Kidney capillary endothelial cell (primary cell): ENCODE measurements at regions not wholly inside any gene's neighbourhood (a gene's known extent, or its start where the extent isn't known, plus 50 kb on each side); places are given as distances from the start of the nearest gene placed in this dataset.

Source experiments
- DNase-seq: peaks from one replicate; pipeline ENCODE4 v3.0.0-alpha.2; 2018; ENCODE audit warnings: low spot score

GRCh38 chr15:69530991-69531664 is 78.5 kb downstream of the RPLP1 start:
- DNase-seq, result no peak

DNA sequence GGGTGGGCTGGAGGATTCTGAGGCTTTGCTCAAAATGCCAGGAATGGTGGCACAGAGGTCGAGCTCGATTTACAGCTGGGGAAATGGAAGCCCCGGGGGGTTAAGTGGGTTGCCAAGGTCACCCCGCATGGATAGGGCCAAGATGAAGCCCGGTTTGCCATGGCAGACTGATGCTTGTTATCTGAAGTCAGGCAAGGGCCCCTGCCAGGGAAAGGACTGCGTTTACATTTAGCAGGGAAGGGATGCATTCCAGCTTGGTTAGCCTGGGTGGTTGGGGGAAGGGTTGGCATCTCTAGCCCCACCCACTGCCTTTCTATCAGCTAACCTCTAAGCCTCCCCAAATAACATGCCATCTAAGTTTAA is 79.0 kb downstream of the RPLP1 start:
- DNase-seq, result no peak

GRCh38 chr15:69532066-69532465 is 79.4 kb downstream of the RPLP1 start:
- no peak for DNase-seq

DNA sequence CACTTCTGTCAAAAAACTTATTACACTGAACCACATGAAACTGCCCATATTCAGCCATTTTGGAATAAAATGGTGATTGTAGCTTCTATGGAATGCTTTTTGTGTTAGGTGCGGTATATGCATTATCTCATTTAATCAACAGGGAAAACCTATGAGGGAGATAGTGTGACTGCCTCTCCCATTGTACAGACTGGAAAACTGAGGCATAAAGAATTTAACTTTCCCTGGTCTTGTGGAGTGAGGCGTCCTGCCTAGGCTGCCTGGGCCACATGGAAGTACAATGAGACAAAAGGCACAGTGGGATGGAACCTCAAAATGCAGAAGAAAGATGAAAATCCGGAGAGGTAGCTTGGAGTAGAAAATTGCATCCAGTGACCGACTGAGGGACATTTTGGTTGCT is 80.2 kb downstream of the RPLP1 start:
- DNase-seq, result no peak

DNA sequence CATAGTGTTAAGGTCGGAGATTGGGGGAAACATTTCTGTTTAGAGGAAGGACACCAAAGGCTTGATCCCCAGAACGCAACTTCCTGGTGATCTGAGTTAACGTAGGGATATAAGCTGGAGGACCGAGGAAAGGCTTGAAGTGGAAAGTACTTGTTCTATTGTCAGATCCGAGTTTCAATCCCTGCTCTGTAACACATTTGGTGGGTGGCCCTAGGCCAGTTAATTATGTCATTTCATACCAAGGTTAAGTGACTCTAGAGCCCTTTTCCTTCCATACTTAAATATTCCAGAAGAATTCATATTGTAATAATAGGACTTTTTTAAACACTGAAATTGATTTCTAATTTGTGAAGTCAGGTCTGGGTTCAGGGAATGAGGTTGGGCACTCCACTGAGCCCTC is 80.9 kb downstream of the RPLP1 start:
- DNase-seq, result no peak

- DNase-seq, result peak; percentile 7
These were observed 82.6 kb downstream of the RPLP1 start for GRCh38 chr15:69535101-69535638.

DNA sequence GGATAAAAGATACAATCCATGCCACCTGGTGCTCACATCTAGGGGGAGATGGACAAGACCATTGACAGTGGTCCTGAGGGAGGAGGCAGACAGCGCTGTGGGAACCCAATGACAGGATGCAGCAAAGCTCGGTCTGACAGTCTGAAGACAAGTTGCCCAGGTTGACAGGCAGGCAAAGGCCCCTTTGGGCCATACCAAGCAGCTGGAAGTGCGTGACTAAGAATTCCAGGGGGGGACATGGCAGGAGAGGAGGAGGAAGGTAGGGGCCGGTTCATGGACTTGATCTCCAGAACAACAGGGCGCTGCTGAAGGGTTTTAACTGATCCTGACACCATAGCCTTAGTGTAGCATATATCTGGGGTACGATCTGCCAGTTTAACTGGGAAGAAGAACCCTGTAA is 83.4 kb downstream of the RPLP1 start:
- DNase-seq, result no peak

DNA sequence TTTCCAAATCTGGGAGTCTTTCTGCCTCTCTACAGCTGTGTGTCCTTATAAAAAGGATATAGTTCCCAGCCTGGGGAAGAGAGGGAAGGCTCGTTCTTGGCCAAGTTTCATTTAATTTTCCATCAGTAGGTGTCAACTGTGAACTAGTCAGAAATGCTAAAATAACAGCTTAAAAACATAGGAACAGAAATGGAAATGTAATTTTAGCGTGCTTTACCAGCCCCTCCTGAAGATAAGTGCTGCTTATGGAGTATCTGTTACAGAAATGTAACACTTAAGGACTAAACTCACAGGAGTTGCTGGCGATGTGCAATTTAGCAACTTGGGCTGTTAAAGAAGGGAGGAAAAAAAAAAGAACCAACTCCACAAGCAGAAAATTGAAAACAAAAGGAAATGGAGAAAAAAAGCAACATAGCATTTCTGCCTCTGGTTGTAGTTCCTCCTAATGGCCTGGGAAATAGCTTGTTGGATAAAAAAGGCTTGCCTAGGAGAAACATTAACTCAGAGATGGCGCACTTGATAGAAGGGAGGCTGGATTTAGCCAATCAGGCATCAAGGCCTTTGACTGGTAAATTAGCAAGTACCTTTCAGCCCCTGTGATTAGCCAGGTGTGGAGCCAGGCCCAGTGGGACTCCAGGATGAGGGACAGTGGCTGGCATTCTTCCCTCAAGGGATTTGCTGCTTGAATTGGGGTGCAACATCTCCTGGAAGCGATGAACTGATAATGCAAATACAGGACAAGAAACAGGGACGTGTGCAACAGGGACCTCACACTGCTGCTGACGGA is 84.3 kb downstream of the RPLP1 start:
- DNase-seq, result no peak

GRCh38 chr15:69537901-69538300 is 85.3 kb downstream of the RPLP1 start:
- no peak for DNase-seq

- DNase-seq, result no peak
These were observed 85.8 kb downstream of the RPLP1 start for GRCh38 chr15:69538379-69538778.

- DNase-seq, result no peak
These were observed 86.7 kb downstream of the RPLP1 start for GRCh38 chr15:69539345-69539744.

DNA sequence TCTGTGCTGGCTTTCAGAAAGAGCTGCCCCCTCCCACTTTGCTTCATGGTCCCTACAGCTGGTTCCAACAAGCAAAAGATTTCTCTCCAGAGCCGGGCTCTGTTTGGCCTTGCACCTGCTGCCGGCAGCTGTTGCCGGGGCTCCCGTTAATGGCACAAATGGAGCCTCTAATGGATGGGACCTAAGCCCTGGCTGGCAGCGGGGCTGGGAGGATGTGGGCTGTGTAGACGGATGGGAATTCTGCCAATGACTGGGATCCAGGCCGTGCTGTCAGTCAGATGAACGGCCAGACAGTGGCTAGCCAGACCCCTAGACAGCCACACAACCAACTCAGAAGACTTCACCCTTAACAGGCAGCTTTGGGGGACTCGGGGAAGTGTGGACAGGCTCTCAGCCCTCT is 88.0 kb downstream of the RPLP1 start:
- DNase-seq, result no peak

GRCh38 chr15:69542028-69542427 is 89.4 kb downstream of the RPLP1 start:
- DNase-seq, result no peak

GRCh38 chr15:69543681-69544364 is 91.2 kb downstream of the RPLP1 start:
- DNase-seq, result no peak

DNA sequence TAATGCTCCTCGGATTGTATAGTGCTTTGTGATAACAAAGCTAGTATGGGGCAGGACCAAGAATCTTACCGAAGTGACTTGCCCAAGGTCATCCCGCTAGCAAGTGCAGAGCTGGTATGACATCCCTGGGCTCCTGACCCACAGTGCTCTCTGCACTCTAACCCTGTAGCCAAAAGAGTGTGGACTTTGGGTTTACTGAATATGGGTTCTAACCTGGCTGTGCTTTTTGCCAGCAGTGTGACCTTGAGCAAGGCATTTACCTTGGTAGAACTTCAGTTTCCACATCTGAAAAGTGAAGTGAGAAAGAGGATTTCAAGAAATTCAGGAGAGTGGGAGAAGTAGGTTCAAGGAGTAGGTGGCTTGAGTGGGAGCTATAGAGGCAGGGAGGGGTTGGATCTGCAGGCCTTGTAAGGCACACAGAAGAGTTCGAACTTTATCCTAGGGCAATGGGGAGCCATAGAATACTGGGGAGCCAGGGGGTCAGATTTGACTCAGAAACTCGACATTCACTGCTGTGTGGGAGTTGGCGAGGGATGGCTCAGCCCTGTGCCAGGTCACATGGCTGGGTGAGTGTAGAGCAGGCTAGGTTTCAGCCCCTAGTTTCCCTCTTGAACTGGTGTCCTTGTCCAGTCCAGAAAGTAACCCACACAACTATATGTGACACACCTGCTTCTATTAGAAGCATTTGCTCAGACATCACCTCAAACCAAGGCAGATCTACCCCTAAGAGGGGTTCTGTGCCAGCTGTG is 91.9 kb downstream of the RPLP1 start:
- no peak for DNase-seq

DNA sequence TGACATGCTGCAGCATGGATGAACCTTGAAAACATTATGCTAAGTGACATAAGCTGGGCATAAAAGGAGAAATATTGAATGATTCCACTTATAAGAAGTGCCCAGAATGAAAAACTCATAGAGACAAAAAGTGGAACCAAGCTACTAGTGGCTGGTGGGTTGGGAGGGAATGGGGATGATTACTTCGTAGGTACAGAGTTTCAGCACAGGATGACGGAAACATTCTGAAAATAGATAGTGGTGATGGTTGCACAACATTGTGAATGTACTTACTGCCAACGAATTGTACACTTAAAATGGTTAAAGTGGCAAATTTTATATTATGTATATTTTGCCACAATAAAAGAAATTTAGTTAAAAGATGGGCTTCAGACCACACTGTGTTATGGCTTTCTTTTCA is 93.6 kb downstream of the RPLP1 start:
- DNase-seq, result no peak

- DNase-seq, result no peak
These were observed 96.0 kb downstream of the RPLP1 start for GRCh38 chr15:69548395-69549180.

- DNase-seq, result no peak
These were observed 98.9 kb downstream of the RPLP1 start for GRCh38 chr15:69551391-69552056.

DNA sequence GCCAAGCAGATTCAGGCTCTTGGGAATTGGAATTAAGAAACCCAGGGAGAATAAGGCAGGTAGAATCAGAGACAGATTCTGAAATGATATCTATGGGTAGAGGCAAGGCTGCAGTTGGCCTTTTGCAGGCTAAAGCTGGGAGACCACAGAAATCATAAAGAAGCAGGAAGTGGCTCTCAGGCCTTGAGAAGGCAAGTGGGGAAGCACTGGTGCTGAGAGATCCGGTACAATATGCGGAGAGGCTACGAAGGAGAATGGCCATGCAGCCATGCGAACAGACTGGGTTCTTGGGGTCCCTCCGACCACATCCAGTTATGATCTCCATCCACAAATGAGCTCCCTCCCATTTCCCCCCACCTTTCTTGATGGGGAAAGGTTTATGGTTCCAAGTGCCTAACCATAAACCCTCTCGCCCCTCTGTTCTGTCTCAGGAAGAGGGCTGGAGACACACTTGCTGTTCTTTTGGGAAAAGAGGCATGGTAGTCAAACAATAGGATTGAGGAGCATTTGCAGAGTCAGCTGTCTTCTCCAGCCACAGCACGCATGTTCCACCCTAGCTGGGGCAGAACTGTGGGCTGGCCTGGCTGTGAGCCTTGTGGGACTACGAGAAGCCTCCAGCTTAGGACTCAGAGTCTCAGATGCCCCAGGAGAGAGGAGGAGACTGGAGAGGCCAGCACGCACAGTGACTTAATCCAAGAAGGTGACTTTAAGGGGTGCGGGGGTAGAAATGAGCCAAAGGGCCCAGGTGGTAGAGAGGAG is 99.6 kb downstream of the RPLP1 start:
- no peak for DNase-seq

DNA sequence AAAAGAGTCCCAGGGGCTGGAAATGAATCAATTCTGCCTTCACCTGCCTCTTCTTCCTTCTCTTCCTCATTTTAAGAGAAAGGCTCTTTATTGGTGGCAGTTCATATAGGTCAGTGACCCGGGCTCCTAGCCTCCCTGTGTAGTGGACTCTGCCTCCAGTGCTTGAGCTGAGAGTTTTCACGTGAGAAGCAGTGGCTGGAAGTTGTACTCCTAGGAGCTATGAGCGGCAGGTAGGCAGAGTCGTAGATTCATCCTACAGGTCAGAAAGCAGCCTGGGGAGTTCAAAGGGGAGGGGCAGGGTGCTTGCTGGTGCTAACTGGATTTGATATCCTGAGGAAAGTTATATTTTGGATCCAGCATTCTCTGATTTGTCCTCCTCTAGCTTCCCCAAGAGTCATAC is 101.1 kb downstream of the RPLP1 start:
- no peak for DNase-seq
